A549 (cell line): ENCODE measurements at regions not wholly inside any gene's neighbourhood (a gene's known extent, or its start where the extent isn't known, plus 50 kb on each side); places are given as distances from the start of the nearest gene placed in this dataset.

Source experiments
- CHD2 ChIP-seq: fragments of 150-350 bp; IDR thresholded peaks from 2 replicates; pipeline ENCODE4 v1.6.1; 2014; ENCODE audit warnings: low read length; ENCODE audit not compliant: partially characterized antibody
- CHD4 ChIP-seq: fragments of 200-600 bp; sonication (generic); IDR thresholded peaks from 2 replicates; pipeline ENCODE4 v1.6.1; 2016; ENCODE audit warnings: antibody characterized with exemption, mild to moderate bottlenecking, borderline replicate concordance
- EP300 ChIP-seq, 2 experiments: fragments of >200 bp; sonication (Bioruptor Twin); formaldehyde crosslinking; IDR thresholded peaks; 2 replicates in 1 of 2; 3 replicates in 1 of 2; pipeline ENCODE4 v1.6.1; 2016 to 2017
- TP53 ChIP-seq: fragments of 250-450 bp; sonication (Bioruptor Pico); IDR thresholded peaks from 2 replicates; pipeline ENCODE4 v1.5.0; 2021; ENCODE audit warnings: mild to moderate bottlenecking, moderate library complexity

- no peak for TF ChIP-seq CHD2
- TF ChIP-seq CHD4: no peak
- no peak for TF ChIP-seq TP53 (CRISPR knock-in tag)
- TF ChIP-seq EP300 (IDR thresholded peaks at IDR 0.05): no peak
Observed at GRCh38 chr2:187224989-187225388, 223.1 kb downstream of the CALCRL start.
